T-cell (primary cell): ENCODE measurements at regions not wholly inside any gene's neighbourhood (a gene's known extent, or its start where the extent isn't known, plus 50 kb on each side); places are given as distances from the start of the nearest gene placed in this dataset.

ENCODE experiments used
- ATAC-seq, 4 experiments: fragments of 200-7000 bp in 3 of 4; fragments of 150-1000 bp in 1 of 4; cut with Tn5 transposase; replicated peaks in 1 of 4; 1 replicate in 3 of 4; 2 replicates in 1 of 4; pipeline ENCODE4 v1.10.0; 2021; ENCODE audit warnings: moderate library complexity in 3 of 4, mild to moderate bottlenecking in 2 of 4, moderate number of reproducible peaks in 1 of 4
- CTCF ChIA-PET, 2 donors: fragments of 300-600 bp; sonication (Branson Sonifier 250); formaldehyde crosslinking; loops; one replicate each; lab custom pipeline; 2022; ENCODE audit warnings: antibody characterized with exemption in 2 of 2; lab: Charles Lee
- POLR2A ChIA-PET, 2 donors: fragments of 300-600 bp; sonication (Branson Sonifier 250); formaldehyde crosslinking; loops; one replicate each; lab custom pipeline; 2022; ENCODE audit warnings: antibody characterized with exemption in 2 of 2; lab: Charles Lee
- DNase-seq, 35 experiments: peaks; one replicate each; pipeline versions ENCODE4 v3.0.0 to v3.0.0-alpha.2; 2013 to 2023
- H3K27ac ChIP-seq: one replicate; pipeline ENCODE4 v1.5.1; 2013; ENCODE audit warnings: low read length
- H3K27me3 ChIP-seq, 2 experiments: replicated peaks in 1 of 2; 1 replicate in 1 of 2; 2 replicates in 1 of 2; pipeline versions ENCODE4 v1.6.1 to v1.7.0; 2013; ENCODE audit warnings: low read length in 1 of 2, mixed read lengths in 1 of 2; ENCODE audit not compliant: control insufficient read depth in 2 of 2, insufficient read depth in 2 of 2; ENCODE audit errors: extremely low read depth in 1 of 2
- H3K36me3 ChIP-seq, 2 donors: 1 replicate in 1 of 2; 2 replicates in 1 of 2; pipeline versions ENCODE4 v1.6.1 to v1.7.0; 2013; ENCODE audit warnings: low read length in 1 of 2; ENCODE audit not compliant: control insufficient read depth in 2 of 2, insufficient read depth in 1 of 2; ENCODE audit errors: extremely low read depth in 1 of 2
- H3K4me1 ChIP-seq, 2 experiments: 1 replicate in 1 of 2; 2 replicates in 1 of 2; pipeline versions ENCODE4 v1.6.1 to v1.7.0; 2013; ENCODE audit warnings: low read length in 2 of 2, mixed read lengths in 1 of 2; ENCODE audit not compliant: insufficient read depth in 2 of 2, control insufficient read depth in 1 of 2; ENCODE audit errors: extremely low read depth in 1 of 2
- H3K4me3 ChIP-seq, 2 donors: 1 replicate in 1 of 2; 2 replicates in 1 of 2; pipeline versions ENCODE4 v1.5.1 to v1.7.0; 2013; ENCODE audit warnings: mild to moderate bottlenecking in 2 of 2, low read length in 1 of 2, moderate library complexity in 1 of 2; ENCODE audit not compliant: control insufficient read depth in 1 of 2; ENCODE audit errors: extremely low read depth in 1 of 2
- H3K9me3 ChIP-seq: 2 replicates; pipeline ENCODE4 v1.7.0; 2013
- H3K27ac Mint-ChIP-seq, 2 donors: one replicate each; pipeline ENCODE4 v1.8.0; 2020 to 2021; ENCODE audit warnings: mild to moderate bottlenecking in 2 of 2, mixed read lengths in 2 of 2
- H3K27me3 Mint-ChIP-seq, 2 donors: one replicate each; pipeline ENCODE4 v1.8.0; 2021 to 2022; ENCODE audit warnings: mixed read lengths in 2 of 2
- H3K36me3 Mint-ChIP-seq: one replicate; pipeline ENCODE4 v1.8.0; 2021; ENCODE audit warnings: mixed read lengths
- H3K4me1 Mint-ChIP-seq, 3 donors: one replicate each; pipeline ENCODE4 v1.8.0; 2020 to 2022; ENCODE audit warnings: mixed read lengths in 3 of 3, mild to moderate bottlenecking in 1 of 3
- H3K4me3 Mint-ChIP-seq, 3 donors: one replicate each; pipeline ENCODE4 v1.8.0; 2020 to 2022; ENCODE audit warnings: mild to moderate bottlenecking in 3 of 3, mixed read lengths in 3 of 3, moderate library complexity in 3 of 3
- H3K9me3 Mint-ChIP-seq, 3 donors: one replicate each; pipeline ENCODE4 v1.8.0; 2020 to 2022; ENCODE audit warnings: mixed read lengths in 3 of 3
- WGBS: methylation state at CpG from one replicate; pipeline ENCODE4 v1.1.5; 2013; ENCODE audit warnings: missing lambda C conversion rate; ENCODE audit not compliant: insufficient coverage; 5-methylcytosine and 5-hydroxymethylcytosine counted together

DNA sequence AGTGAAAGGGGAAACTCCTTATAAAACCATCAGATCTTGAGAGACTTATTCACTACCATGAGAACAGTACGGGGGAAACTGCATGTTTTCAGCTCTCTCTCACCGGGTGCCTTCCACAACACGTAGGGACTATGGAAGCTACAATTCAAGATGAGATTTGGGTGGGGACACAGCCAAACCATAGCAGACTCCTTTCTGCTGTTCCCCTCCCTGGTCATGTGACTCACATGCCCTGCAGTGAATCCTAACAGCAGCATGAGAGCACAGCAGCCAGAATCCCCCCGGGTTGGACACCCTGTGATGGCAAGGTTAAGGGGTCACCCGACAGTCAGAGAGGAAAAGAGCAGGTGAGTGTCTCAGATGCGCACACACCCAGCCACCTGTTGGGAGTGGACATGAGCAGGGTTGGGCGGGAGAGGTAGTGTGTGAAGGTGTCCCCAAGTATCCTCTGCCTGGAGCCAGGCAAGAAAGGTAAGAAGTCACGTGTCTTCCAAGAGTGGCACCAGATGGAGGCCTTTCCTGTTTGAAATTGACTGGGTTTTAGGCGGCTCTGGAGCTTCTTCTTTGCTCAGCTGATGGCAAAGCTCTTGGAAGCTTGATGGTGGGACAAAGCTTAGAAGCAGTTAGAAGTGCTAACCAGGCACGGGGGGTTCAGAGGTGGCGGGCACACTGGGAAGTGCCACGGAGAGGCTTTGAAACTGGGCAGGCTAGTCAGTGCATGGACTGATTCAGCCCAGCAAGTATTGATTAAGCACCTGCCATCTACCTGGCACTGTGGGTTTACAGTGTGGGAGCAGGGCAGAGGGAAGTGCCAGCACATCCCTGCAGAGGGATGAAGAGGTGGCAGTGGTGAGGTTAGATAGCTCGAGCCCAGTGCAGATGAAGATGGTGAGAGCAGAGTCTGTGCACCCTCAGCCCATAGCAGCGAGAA, 68.7 kb downstream of the RHOB start:
- ATAC-seq = no peak
- H3K36me3 ChIP-seq = no peaks in the 10 kb centered on the region
- Mint-ChIP-seq H3K27ac (no peak overlapping the region), H3K27me3 (peaks cover 5 to 7% of the 10 kb centered on the region in 2 donors), H3K9me3 (no peaks in the 10 kb centered on the region), H3K4me1 (no peaks in the 10 kb centered on the region), H3K4me3 (no peak overlapping the region), H3K36me3 (no peaks in the 10 kb centered on the region)
- no peaks in the 10 kb centered on the region for H3K4me1 ChIP-seq
- H3K9me3 ChIP-seq = no peaks in the 10 kb centered on the region
- WGBS = 96% methylated on average over 9 of the region's 14 CpGs
- CTCF ChIA-PET = no interaction called here
- no peak overlapping the region for H3K4me3 ChIP-seq
- no peak overlapping the region for H3K27ac ChIP-seq
- POLR2A ChIA-PET = no interaction called here
- DNase-seq = no peak
- H3K27me3 ChIP-seq = peaks cover 0 to 11% of the 10 kb centered on the region in 2 experiments

DNA sequence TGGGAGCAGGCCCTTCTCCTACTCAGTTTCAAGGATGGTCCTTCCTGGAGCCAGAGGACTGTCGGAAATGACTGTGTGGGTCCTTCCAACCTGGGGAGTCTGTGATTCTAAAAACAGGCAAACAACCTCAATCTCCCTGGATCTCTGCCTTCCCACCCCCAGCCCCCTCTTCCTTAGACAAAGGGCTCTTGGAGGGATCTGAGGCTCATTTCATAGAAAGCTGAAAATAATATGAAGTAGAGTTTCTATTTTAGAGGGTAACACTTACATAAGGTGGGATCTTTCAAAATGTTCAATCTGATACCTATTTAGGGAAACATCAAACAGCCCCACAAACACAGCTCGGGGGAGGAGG, 69.4 kb downstream of the RHOB start:
- no peaks in the 10 kb centered on the region for H3K9me3 Mint-ChIP-seq
- Histone ChIP-seq H3K4me3 (no peak overlapping the region), H3K9me3 (no peaks in the 10 kb centered on the region), H3K4me1 (no peaks in the 10 kb centered on the region), H3K27me3 (peaks cover 0 to 11% of the 10 kb centered on the region in 2 experiments), H3K27ac (no peak overlapping the region), H3K36me3 (no peaks in the 10 kb centered on the region)
- H3K27ac Mint-ChIP-seq = no peak overlapping the region
- no peaks in the 10 kb centered on the region for H3K4me1 Mint-ChIP-seq
- H3K27me3 Mint-ChIP-seq = peaks cover 5 to 7% of the 10 kb centered on the region in 2 donors
- DNase-seq = no peak
- H3K4me3 Mint-ChIP-seq = no peak overlapping the region
- H3K36me3 Mint-ChIP-seq = no peaks in the 10 kb centered on the region
- ATAC-seq = no peak
- CTCF ChIA-PET = no interaction called here
- POLR2A ChIA-PET = no interaction called here
- WGBS = 100% methylated on average over 1 of the region's 2 CpGs

DNA sequence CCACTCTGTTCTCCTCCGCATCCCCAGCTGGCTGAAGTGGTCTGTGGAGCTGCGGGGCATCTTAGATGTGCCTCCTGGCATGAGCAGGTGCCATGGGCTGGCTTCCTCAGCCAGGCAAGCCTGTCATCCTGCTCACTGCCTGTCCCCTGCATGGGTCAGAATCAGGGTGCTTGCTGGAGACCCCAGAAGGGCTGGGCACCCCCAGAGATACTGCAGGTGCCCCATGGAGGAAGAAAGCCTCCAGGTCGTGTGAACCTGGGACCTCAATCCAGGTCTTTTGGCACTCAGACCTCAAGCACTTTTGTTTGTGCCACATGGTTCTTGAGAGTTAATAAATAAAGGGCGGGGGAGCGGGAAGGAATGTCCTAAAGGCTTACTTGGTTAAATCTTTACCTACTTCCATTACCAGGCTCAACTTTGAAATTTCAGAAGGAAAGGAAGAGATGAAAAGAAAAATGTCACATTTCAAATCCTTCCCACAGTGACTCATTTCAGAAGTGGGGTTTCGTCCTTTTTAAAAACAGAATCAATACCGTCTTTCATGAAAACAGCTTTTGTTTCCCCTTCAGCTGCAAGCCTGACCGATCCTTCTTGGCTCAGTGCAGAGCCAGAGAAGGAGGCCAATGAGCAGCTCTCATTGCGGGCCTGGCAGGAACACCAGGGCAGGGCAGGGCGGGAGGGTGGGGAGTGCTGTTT, 69.9 kb downstream of the RHOB start:
- Mint-ChIP-seq H3K27ac (no peak overlapping the region), H3K9me3 (no peaks in the 10 kb centered on the region)
- CTCF ChIA-PET = interaction anchor here in 1 of 2 donors (0.6 kb wide), 1 partner anchor 233 kb away, joined by 3 read pairs; no protein-coding TSS in a partner anchor

DNA sequence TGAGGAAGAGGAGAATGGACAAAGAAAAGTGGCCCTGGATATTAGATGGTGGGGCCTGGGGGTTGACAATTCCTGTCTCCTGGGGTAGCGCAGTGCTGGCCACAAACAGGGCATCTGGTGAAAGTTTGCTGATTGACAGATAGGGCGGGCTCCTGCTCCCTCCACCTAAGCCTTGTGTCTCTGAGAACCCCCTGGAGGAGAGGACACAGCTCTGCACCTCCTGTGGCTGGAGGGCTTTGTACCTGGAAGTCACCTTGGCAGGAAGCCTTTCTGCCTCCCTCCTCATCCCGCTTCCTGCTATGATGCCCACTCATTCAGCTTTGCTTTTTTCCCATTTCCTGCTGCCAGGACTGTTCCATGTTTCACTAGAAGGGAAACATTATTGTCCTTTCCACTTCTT, 72.4 kb downstream of the RHOB start:
- Histone ChIP-seq H3K27me3 (peaks cover 0 to 13% of the 10 kb centered on the region in 2 experiments), H3K4me1 (no peaks in the 10 kb centered on the region), H3K27ac (no peak overlapping the region), H3K9me3 (no peaks in the 10 kb centered on the region), H3K36me3 (no peaks in the 10 kb centered on the region), H3K4me3 (no peak overlapping the region)
- ChIA-PET CTCF (no interaction called here), POLR2A (no interaction called here)
- no CpG with 5 or more reads among the region's 3 CpGs for WGBS
- Mint-ChIP-seq H3K27me3 (peaks cover 4 to 10% of the 10 kb centered on the region in 2 donors), H3K36me3 (no peaks in the 10 kb centered on the region), H3K4me1 (no peaks in the 10 kb centered on the region), H3K4me3 (no peak overlapping the region), H3K27ac (no peak overlapping the region), H3K9me3 (no peaks in the 10 kb centered on the region)
- DNase-seq = no peak
- no peak for ATAC-seq

More for the DNA sequence above, 69.9 kb downstream of the RHOB start:
- peaks cover 4 to 5% of the 10 kb centered on the region in 2 donors for H3K27me3 Mint-ChIP-seq
- H3K36me3 ChIP-seq = no peaks in the 10 kb centered on the region
- no peak for ATAC-seq
- no peaks in the 10 kb centered on the region for H3K4me1 Mint-ChIP-seq
- no peak overlapping the region for H3K4me3 ChIP-seq
- POLR2A ChIA-PET = no interaction called here
- H3K9me3 ChIP-seq = no peaks in the 10 kb centered on the region
- whole genome bisulfite sequencing = 77% methylated on average over 3 of the region's 10 CpGs
- H3K36me3 Mint-ChIP-seq = no peaks in the 10 kb centered on the region
- no peaks in the 10 kb centered on the region for H3K4me1 ChIP-seq
- DNase-seq = no peak
- no peak overlapping the region for H3K4me3 Mint-ChIP-seq
- peaks cover 0 to 11% of the 10 kb centered on the region in 2 experiments for H3K27me3 ChIP-seq
- H3K27ac ChIP-seq = no peak overlapping the region

DNA sequence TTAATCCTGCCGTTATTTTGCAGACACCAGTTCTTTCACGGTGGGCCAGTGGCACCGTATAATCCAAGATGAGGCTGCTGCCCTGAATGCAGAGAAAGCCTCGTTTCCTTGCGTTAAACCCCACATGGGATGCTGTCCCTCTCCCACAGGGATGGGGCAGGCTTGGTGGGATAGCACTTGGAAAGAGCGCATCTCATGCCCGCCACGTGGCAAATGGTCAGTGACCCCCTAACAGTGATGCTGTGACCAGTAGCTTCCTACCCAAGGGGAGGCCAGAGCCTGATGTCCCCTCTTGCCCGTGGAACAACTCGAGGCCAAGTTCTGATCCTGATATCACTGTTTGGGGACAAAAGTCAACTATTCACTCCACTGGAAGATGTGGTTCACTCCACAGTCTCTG, 73.3 kb downstream of the RHOB start:
- ChIA-PET POLR2A (no interaction called here), CTCF (no interaction called here)
- Mint-ChIP-seq H3K4me1 (peaks cover 0 to 4% (median 0%) of the 10 kb centered on the region in 3 donors), H3K36me3 (no peaks in the 10 kb centered on the region), H3K4me3 (no peak overlapping the region), H3K27ac (no peak overlapping the region), H3K9me3 (no peaks in the 10 kb centered on the region), H3K27me3 (peaks cover 4 to 9% of the 10 kb centered on the region in 2 donors)
- 94% methylated on average over 10 of the region's 10 CpGs for WGBS
- Histone ChIP-seq H3K9me3 (no peaks in the 10 kb centered on the region), H3K27ac (no peak overlapping the region), H3K36me3 (no peaks in the 10 kb centered on the region), H3K27me3 (peaks cover 0 to 13% of the 10 kb centered on the region in 2 experiments), H3K4me1 (no peaks in the 10 kb centered on the region), H3K4me3 (no peak overlapping the region)
- ATAC-seq (no peak), DNase-seq (no peak)

DNA sequence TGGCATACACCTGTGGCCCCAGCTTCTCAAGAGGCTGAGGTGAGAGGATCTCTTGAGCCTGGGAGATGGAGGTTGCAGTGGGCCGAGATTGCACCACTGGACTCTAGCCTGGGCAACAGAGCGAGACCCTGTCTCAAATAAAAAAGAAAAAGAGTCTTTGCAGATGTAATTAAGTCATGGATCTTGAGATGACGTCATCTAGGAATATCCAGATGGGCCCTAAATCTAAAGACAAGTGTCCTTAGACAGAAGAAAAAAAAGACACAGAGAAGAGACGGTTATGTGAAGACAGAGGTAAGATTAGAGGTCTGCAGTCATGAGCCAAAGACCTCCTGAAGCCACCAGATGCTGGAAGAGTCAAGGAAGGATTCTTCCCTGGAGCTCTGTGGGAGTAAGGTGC, 74.3 kb downstream of the RHOB start:
- H3K4me3 ChIP-seq = no peak overlapping the region
- 79% methylated on average over 4 of the region's 4 CpGs for WGBS
- H3K27ac Mint-ChIP-seq = no peak overlapping the region
- POLR2A ChIA-PET = no interaction called here
- no peaks in the 10 kb centered on the region for H3K36me3 ChIP-seq
- no peak overlapping the region for H3K4me3 Mint-ChIP-seq
- H3K27me3 Mint-ChIP-seq = peaks cover 4 to 9% of the 10 kb centered on the region in 2 donors
- peaks cover 0 to 4% (median 1%) of the 10 kb centered on the region in 3 donors for H3K4me1 Mint-ChIP-seq
- no peak for DNase-seq
- no peaks in the 10 kb centered on the region for H3K36me3 Mint-ChIP-seq
- no peaks in the 10 kb centered on the region for H3K9me3 ChIP-seq
- peaks cover 0 to 8% of the 10 kb centered on the region in 2 experiments for H3K27me3 ChIP-seq
- no peaks in the 10 kb centered on the region for H3K9me3 Mint-ChIP-seq
- no peaks in the 10 kb centered on the region for H3K4me1 ChIP-seq
- no peak overlapping the region for H3K27ac ChIP-seq
- no peak for ATAC-seq
- CTCF ChIA-PET = no interaction called here
